ENCODE measurements at regions not wholly inside any gene's neighbourhood (a gene's known extent, or its start where the extent isn't known, plus 50 kb on each side); places are given as distances from the start of the nearest gene placed in this dataset.

DNA sequence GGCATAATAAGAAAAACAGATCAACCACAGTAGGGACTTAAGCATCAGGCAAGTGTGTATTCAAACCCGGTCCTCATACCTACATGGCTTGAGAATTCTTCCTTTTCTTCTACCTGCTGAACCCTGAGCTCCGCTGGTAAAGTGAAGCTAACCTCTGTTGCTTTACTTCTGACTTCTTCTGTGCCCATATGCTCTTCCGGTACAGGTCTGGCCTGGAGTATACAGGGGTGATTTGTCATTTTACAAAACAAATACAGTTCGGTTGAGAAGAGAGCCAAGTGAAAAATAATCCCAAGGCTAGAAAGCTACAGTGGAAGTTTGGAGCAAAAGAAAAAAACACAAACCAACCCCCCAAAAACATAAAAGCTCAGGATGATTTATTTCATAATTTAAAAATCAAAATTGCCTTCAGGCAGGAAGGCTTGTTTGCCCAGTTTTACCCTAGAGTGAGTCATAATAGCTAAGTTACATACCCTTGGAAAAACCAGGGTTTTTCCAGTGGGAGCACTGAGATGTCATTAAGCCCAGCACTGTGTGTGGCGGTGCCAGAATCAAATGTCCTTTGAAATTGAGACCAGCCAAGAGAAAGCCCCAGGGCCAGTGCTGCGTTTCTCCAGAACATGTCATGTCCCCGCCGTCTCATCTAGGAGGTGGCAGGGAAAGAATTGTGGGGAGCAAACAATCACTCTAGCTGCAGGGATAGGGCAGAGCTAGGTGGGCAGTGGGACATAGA is 305.5 kb upstream of the ISX start:
- DNase-seq (peak in 3 of 4 donors; percentile 7 to 23 (median 15)), ATAC-seq (peak; percentile 66)
- Histone ChIP-seq H3K4me3 (no peak overlapping the region), H3K27me3 (no peaks in the 10 kb centered on the region), H3K9me3 (no peaks in the 10 kb centered on the region), H3K36me3 (replicated peaks in 1 of 2; ENCODE audit: insufficient read depth in 1 of 2, low read depth in 2 of 2) (no peaks in the 10 kb centered on the region), H3K4me1 (peaks cover 9% of the 10 kb centered on the region), H3K27ac (peak overlapping the region in 3 of 4 donors; percentile 58 to 69 (median 59))
- WGBS, 2 donors, result 35 to 38% methylated on average over 8 of the region's 8 CpGs
- no peak for TF ChIP-seq POLR2A (IDR thresholded peaks at IDR 0.05)
- TF ChIP-seq, protein P1, sequence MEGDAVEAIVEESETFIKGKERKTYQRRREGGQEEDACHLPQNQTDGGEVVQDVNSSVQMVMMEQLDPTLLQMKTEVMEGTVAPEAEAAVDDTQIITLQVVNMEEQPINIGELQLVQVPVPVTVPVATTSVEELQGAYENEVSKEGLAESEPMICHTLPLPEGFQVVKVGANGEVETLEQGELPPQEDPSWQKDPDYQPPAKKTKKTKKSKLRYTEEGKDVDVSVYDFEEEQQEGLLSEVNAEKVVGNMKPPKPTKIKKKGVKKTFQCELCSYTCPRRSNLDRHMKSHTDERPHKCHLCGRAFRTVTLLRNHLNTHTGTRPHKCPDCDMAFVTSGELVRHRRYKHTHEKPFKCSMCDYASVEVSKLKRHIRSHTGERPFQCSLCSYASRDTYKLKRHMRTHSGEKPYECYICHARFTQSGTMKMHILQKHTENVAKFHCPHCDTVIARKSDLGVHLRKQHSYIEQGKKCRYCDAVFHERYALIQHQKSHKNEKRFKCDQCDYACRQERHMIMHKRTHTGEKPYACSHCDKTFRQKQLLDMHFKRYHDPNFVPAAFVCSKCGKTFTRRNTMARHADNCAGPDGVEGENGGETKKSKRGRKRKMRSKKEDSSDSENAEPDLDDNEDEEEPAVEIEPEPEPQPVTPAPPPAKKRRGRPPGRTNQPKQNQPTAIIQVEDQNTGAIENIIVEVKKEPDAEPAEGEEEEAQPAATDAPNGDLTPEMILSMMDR (IDR thresholded peaks at IDR 0.05), result no peak
- intact Hi-C loops (cut with DNase I), result no loop called here

DNA sequence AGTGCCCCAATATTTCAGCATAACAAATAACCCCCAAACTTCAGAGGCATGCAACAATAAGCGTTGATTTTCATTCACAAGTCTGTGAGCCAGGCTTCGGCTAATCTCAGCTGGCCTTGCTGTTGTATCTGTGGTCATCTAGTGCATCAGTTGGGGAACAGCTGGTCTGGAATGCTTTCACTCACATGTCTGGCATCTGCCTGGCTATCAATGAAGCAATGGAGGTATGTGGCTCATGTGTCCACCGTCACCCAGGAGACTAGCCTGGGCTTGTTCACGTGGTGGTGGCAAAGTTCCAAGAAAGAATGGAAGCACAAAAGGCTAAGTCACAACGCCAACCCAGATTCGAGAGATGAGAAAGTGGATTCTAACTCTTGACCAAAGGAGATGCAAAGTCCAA is 304.8 kb upstream of the ISX start:
- WGBS, 2 donors, result 46 to 57% methylated on average over 6 of the region's 6 CpGs
- peak overlapping the region in 3 of 4 donors; percentile 58 to 69 (median 59) for H3K27ac ChIP-seq
- no peak for ATAC-seq

DNA sequence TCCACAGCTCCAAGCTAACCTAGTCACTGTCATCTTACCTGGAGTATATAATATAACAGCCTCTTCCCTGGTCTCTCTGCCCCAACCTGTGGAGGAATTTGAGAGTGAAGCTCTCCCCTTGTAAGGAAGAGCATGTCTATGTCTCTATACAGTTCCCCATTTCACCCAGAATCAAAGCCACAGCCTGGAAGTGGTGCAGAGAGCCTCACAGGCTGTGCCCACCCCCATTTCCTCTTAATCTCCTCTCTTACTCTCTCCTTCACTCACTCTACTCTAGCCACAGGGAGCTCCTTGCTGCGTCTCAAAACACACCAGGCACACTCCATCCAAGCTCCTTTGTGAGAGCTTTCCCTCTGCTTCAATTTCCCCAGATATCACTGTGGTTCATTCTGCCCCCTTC is 302.5 kb upstream of the ISX start:
- no peaks in the 10 kb centered on the region for H3K36me3 ChIP-seq (replicated peaks in 1 of 2; ENCODE audit: insufficient read depth in 1 of 2, low read depth in 2 of 2)
- ATAC-seq (no peak), DNase-seq (no peak)
- H3K4me3 ChIP-seq, result no peak overlapping the region
- peaks cover 9% of the 10 kb centered on the region for H3K4me1 ChIP-seq
- H3K27me3 ChIP-seq, result no peaks in the 10 kb centered on the region
- no peaks in the 10 kb centered on the region for H3K9me3 ChIP-seq
- TF ChIP-seq, protein P1 (IDR thresholded peaks at IDR 0.05), result no peak
- TF ChIP-seq POLR2A (IDR thresholded peaks at IDR 0.05), result no peak
- WGBS, 2 donors, result 15 to 18% methylated on average over 1 of the region's 1 CpG
- intact Hi-C loops (cut with DNase I), result no loop called here
- no peak overlapping the region for H3K27ac ChIP-seq

More for the DNA sequence above, 304.8 kb upstream of the ISX start:
- intact Hi-C loops (cut with DNase I), result no loop called here
- DNase-seq, result no peak
- TF ChIP-seq, protein P1 (IDR thresholded peaks at IDR 0.05), result no peak
- TF ChIP-seq POLR2A (IDR thresholded peaks at IDR 0.05), result no peak
- Histone ChIP-seq H3K4me1 (peaks cover 9% of the 10 kb centered on the region), H3K9me3 (no peaks in the 10 kb centered on the region), H3K27me3 (no peaks in the 10 kb centered on the region), H3K4me3 (no peak overlapping the region), H3K36me3 (replicated peaks in 1 of 2; ENCODE audit: insufficient read depth in 1 of 2, low read depth in 2 of 2) (no peaks in the 10 kb centered on the region)

DNA sequence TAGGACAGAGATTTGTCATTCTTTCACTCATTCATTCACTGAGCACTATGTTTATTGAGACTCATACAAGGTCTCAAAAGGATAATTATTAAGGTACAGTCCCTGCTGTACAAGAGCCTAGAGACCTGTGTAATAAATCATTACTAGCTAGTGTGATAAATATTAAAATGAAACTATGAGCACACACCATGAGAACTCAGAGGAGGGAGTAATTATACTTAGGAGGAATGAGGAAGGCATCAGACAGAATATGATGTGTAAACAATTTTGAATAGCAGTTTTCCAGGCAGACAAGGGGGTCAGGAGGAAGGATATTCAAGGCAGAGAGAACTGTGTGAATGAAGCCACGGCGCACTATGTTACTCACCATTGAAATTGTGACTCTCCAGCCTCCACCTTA is 300.8 kb upstream of the ISX start:
- 29 to 36% methylated on average over 2 of the region's 2 CpGs for whole genome bisulfite sequencing, 2 donors
- Histone ChIP-seq H3K9me3 (no peaks in the 10 kb centered on the region), H3K4me1 (peaks cover 4% of the 10 kb centered on the region), H3K27me3 (no peaks in the 10 kb centered on the region), H3K27ac (peak overlapping the region in 3 of 4 donors; percentile 52 to 62 (median 57)), H3K4me3 (no peak overlapping the region), H3K36me3 (replicated peaks in 1 of 2; ENCODE audit: insufficient read depth in 1 of 2, low read depth in 2 of 2) (no peaks in the 10 kb centered on the region)
- intact Hi-C loops (cut with DNase I), result no loop called here
- no peak for TF ChIP-seq POLR2A (IDR thresholded peaks at IDR 0.05)
- TF ChIP-seq, protein P1 (IDR thresholded peaks at IDR 0.05), result no peak
- peak; percentile 79 for ATAC-seq
- DNase-seq, result no peak

DNA sequence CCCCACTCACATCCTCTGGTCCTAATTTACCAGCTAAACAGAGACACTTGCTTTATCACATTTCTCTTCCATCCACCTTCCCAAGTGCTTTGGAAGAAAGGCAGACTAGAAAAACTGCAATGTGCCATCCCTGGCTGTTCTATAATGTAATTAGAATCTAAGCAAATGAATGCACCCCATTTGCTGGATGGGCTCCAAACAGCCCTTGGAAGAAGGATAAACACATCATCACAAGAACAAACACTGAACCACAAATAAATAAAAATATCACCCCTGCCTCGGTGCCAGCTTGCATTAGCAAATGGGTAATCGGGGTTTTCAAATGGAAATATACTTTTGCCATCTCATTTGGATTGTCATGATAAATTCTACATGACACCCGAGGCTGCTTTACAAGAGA is 296.6 kb upstream of the ISX start:
- Histone ChIP-seq H3K27me3 (no peaks in the 10 kb centered on the region), H3K4me1 (no peaks in the 10 kb centered on the region), H3K36me3 (replicated peaks in 1 of 2; ENCODE audit: insufficient read depth in 1 of 2, low read depth in 2 of 2) (no peaks in the 10 kb centered on the region), H3K4me3 (no peak overlapping the region), H3K9me3 (no peaks in the 10 kb centered on the region), H3K27ac (no peak overlapping the region)
- TF ChIP-seq, protein P1 (IDR thresholded peaks at IDR 0.05), result no peak
- TF ChIP-seq POLR2A (IDR thresholded peaks at IDR 0.05), result no peak
- intact Hi-C loops (cut with DNase I), result no loop called here
- WGBS, 2 donors, result 60 to 61% methylated on average over 3 of the region's 3 CpGs
- DNase-seq (no peak), ATAC-seq (no peak)

Data from body of pancreas (tissue), 4 donors.